K562 (cell line): ENCODE measurements at regions not wholly inside any gene's neighbourhood (a gene's known extent, or its start where the extent isn't known, plus 50 kb on each side); places are given as distances from the start of the nearest gene placed in this dataset.

Experiments used
- ATAC-seq: fragments of 200-7000 bp; cut with Tn5 transposase; 3 replicates; pipeline ENCODE4 v1.9.1; 2020; ENCODE audit warnings: moderate library complexity
- BruUV-seq: library from RNA; stranded (reverse); fragments of 400-500 nt; replicated peaks from 2 replicates; lab custom pipeline; 2021; lab: Mats Ljungman, UMichigan
- CTCF ChIA-PET: fragments of 300-600 bp; formaldehyde crosslinking; extraction: SDS; loops from one replicate; lab custom pipeline; 2021; ENCODE audit warnings: low intra/inter-chr PET ratio; lab: Yijun Ruan, JAX
- POLR2A ChIA-PET: fragments of 300-600, 350-650 bp; sonication (Branson Sonifier 250); formaldehyde crosslinking; extraction: SDS; loops from one replicate; lab custom pipeline; 2021; ENCODE audit warnings: antibody characterized with exemption, inconsistent platforms; lab: Yijun Ruan, JAX
- DNase-seq, 4 experiments: peaks; one replicate each; pipeline versions ENCODE4 v3.0.0 to v3.0.0-alpha.2; 2011 to 2018; ENCODE audit warnings: low spot score in 3 of 4, mixed read lengths in 3 of 4; ENCODE audit errors: extremely low read depth in 1 of 4
- FAIRE-seq: peaks from 2 replicates; lab custom pipeline; 2011; peaks lifted over from hg19 to GRCh38; lab: Jason Lieb, UNC
- H2AFZ ChIP-seq: 2 replicates; pipeline ENCODE4 v1.6.0; 2011; ENCODE audit warnings: low read depth, low read length, control low read depth, inconsistent platforms
- H3K27ac ChIP-seq: fragments of 200-600 bp; 3 replicates; pipeline ENCODE4 v1.8.0; 2011; ENCODE audit warnings: low read depth, mild to moderate bottlenecking, control low read depth, inconsistent platforms, low read length, moderate library complexity, mixed read lengths; ENCODE audit errors: extremely low read depth
- H3K27me3 ChIP-seq, 2 experiments: fragments of 300-600 bp in 1 of 2; 2 replicates in 1 of 2; 3 replicates in 1 of 2; pipeline versions ENCODE4 v1.6.0 to v1.8.0; 2011; ENCODE audit warnings: inconsistent platforms in 2 of 2, low read length in 2 of 2, mild to moderate bottlenecking in 1 of 2, mixed read lengths in 1 of 2, moderate library complexity in 1 of 2; ENCODE audit not compliant: control insufficient read depth in 2 of 2, insufficient read depth in 2 of 2
- H3K36me3 ChIP-seq: fragments of 300-600 bp; 3 replicates; pipeline ENCODE4 v1.8.0; 2011; ENCODE audit warnings: mild to moderate bottlenecking, low read length, inconsistent platforms; ENCODE audit not compliant: control insufficient read depth, insufficient read depth
- H3K4me1 ChIP-seq, 2 experiments: fragments of 200-600 bp in 1 of 2; replicated peaks in 1 of 2; 2 replicates in 1 of 2; 3 replicates in 1 of 2; pipeline versions ENCODE4 v1.5.1 to v1.8.0; 2011; ENCODE audit warnings: inconsistent platforms in 2 of 2, low read length in 2 of 2, mild to moderate bottlenecking in 1 of 2, mixed read lengths in 1 of 2, moderate library complexity in 1 of 2; ENCODE audit not compliant: control insufficient read depth in 2 of 2, insufficient read depth in 2 of 2
- H3K4me2 ChIP-seq: 2 replicates; pipeline ENCODE4 v1.6.1; 2011; ENCODE audit warnings: low read length, control low read depth, inconsistent platforms, mixed read lengths; ENCODE audit not compliant: insufficient read depth
- H3K4me3 ChIP-seq: fragments of 200-600 bp; sonication (generic), shearing (Covaris generic); 2 replicates; pipeline ENCODE4 v1.5.1; 2016; ENCODE audit warnings: control low read depth, inconsistent platforms
- H3K79me2 ChIP-seq: fragments of 200-600 bp; 3 replicates; pipeline ENCODE4 v1.8.0; 2011; ENCODE audit warnings: low read length, inconsistent platforms; ENCODE audit not compliant: control insufficient read depth, insufficient read depth
- H3K9ac ChIP-seq, 2 experiments: 2 replicates each; pipeline versions ENCODE4 v1.6.0 to v1.6.1; 2011; ENCODE audit warnings: low read depth in 2 of 2, low read length in 2 of 2, control low read depth in 1 of 2, inconsistent platforms in 1 of 2, mild to moderate bottlenecking in 1 of 2, mixed read lengths in 1 of 2; ENCODE audit not compliant: insufficient read depth in 1 of 2
- H3K9me1 ChIP-seq: one replicate; pipeline ENCODE4 v1.6.0; 2011; ENCODE audit warnings: inconsistent platforms, mild to moderate bottlenecking, low read length, moderate library complexity; ENCODE audit not compliant: control insufficient read depth, insufficient read depth
- H3K9me3 ChIP-seq: replicated peaks from 2 replicates; pipeline ENCODE4 v1.5.1; 2011; ENCODE audit warnings: low read depth, low read length, inconsistent platforms; ENCODE audit not compliant: control insufficient read depth, insufficient read depth
- H4K20me1 ChIP-seq: replicated peaks from 2 replicates; pipeline ENCODE4 v1.6.1; 2011; ENCODE audit warnings: low read length, inconsistent platforms, mixed read lengths; ENCODE audit not compliant: control insufficient read depth, insufficient read depth
- ELF2 ChIP-seq: fragments of 250-450 bp; sonication (Bioruptor Pico); IDR thresholded peaks from 2 replicates; pipeline ENCODE4 v1.5.0; 2021; ENCODE audit warnings: mild to moderate bottlenecking
- KAT7 ChIP-seq: sonication (generic); formaldehyde crosslinking; IDR thresholded peaks from 2 replicates; pipeline ENCODE4 v1.8.0; 2022; ENCODE audit warnings: missing genetic modification reagents, mild to moderate bottlenecking, borderline replicate concordance
- KAT8 ChIP-seq: fragments of 450-650 bp; IDR thresholded peaks from 2 replicates; pipeline ENCODE4 v1.6.1; 2016; ENCODE audit warnings: low read depth, mild to moderate bottlenecking
- MEIS2 ChIP-seq: fragments of 450-650 bp; IDR thresholded peaks from 2 replicates; pipeline ENCODE4 v1.6.1; 2014; ENCODE audit warnings: mild to moderate bottlenecking; ENCODE audit not compliant: partially characterized antibody
- RAD21 ChIP-seq, 2 experiments: fragments of 250-450 bp in 1 of 2; fragments of 450-650 bp in 1 of 2; sonication (Bioruptor Pico) in 1 of 2; formaldehyde crosslinking in 1 of 2; IDR thresholded peaks in 1 of 2; conservative IDR thresholded peaks in 1 of 2; 2 replicates each; pipeline versions ENCODE4 v1.4.0 to v1.8.0; 2020 to 2022; ENCODE audit warnings: mild to moderate bottlenecking in 2 of 2, moderate library complexity in 1 of 2
- TAF1 ChIP-seq: IDR thresholded peaks from 2 replicates; pipeline ENCODE4 v1.6.1; 2011; ENCODE audit warnings: mild to moderate bottlenecking, low read length, moderate library complexity; ENCODE audit not compliant: insufficient read depth, control insufficient read depth, severe bottlenecking; ENCODE audit errors: extremely low read depth
- TEAD4 ChIP-seq, 2 experiments: sonication (generic) in 1 of 2; formaldehyde crosslinking in 1 of 2; IDR thresholded peaks; 2 replicates each; pipeline versions ENCODE4 v1.6.1 to v1.8.0; 2012 to 2022; ENCODE audit warnings: borderline replicate concordance in 1 of 2, inconsistent platforms in 1 of 2, low read length in 1 of 2, mild to moderate bottlenecking in 1 of 2, missing genetic modification reagents in 1 of 2
- ZNF316 ChIP-seq: fragments of 450-650 bp; IDR thresholded peaks from 2 replicates; pipeline ENCODE4 v1.6.1; 2016
- ZNF318 ChIP-seq, 2 experiments: fragments of 450-650 bp; IDR thresholded peaks; 2 replicates each; pipeline ENCODE4 v1.6.1; 2016; ENCODE audit warnings: mild to moderate bottlenecking in 2 of 2, borderline replicate concordance in 1 of 2, low read depth in 1 of 2, moderate library complexity in 1 of 2
- WGBS: fragments of 100-300 bp; shearing (Covaris generic); methylation state at CpG from one replicate; pipeline ENCODE4 v1.1.6; 2016; ENCODE audit warnings: low coverage, mixed read lengths; ENCODE audit not compliant: insufficient coverage; ENCODE audit errors: missing lambda C conversion rate; 5-methylcytosine and 5-hydroxymethylcytosine counted together
- in situ Hi-C: fragments of 300-500 bp; cut with MboI; formaldehyde crosslinking; loops from 4 replicates; pipeline ENCODE4 v1.15.0; 2018; ENCODE audit warnings: inconsistent platforms, mixed read lengths
- intact Hi-C: fragments of 100-400 bp; cut with micrococcal nuclease; formaldehyde crosslinking; loops from 2 replicates; pipeline ENCODE4 v1.14.2; 2022
- TF ChIP-seq, protein P1 (sequence below): fragments of 250-450 bp; sonication (Bioruptor Pico); IDR thresholded peaks from 2 replicates; pipeline ENCODE4 v1.5.1; 2021; ENCODE audit warnings: mild to moderate bottlenecking
- TF ChIP-seq, protein P2 (sequence below), 3 experiments: fragments of 200-800 bp in 1 of 3; sonication (Bioruptor generic) in 1 of 3; sonication (generic) in 1 of 3; formaldehyde crosslinking in 1 of 3; IDR thresholded peaks; 2 replicates each; pipeline versions ENCODE4 v1.6.1 to v1.8.0; 2016 to 2022; ENCODE audit warnings: mild to moderate bottlenecking in 2 of 3, missing compliant biosample characterization in 2 of 3, missing genetic modification characterization in 2 of 3, missing genetic modification reagents in 1 of 3

DNA sequence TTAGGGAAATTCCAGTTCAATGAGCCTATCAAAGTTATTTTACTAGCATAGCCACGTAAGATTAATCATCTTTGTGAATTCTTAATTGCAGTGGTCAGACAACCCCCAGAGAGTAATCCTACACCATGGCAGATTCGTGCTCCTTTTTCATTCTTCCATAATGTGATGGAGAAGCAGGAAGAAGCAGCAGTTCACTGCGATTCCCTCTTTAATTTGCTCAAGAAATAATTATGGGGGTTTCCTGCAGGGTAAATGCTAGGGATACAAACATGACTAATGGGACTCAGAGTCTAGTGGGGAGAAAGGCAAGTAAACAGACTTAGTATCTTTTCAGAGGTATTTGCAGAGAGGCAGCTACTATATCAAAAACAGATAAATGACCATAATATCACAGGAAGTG is 175.8 kb upstream of the HNRNPA3 start:
- H3K27me3 ChIP-seq = peaks cover 4 to 7% of the 10 kb centered on the region in 2 experiments
- H4K20me1 ChIP-seq = no peaks in the 10 kb centered on the region
- no peak overlapping the region for H3K27ac ChIP-seq
- H3K9me1 ChIP-seq = no peaks in the 10 kb centered on the region
- intact Hi-C loops = no loop called here
- no peak overlapping the region for H3K4me3 ChIP-seq
- BruUV-seq = no TSS peak
- DNase-seq = no peak
- POLR2A ChIA-PET = interaction anchor here (0.6 to 0.9 kb wide), 4 partner anchors 9 to 100 kb away, joined by 3 read pairs; no protein-coding TSS in a partner anchor
- no peak overlapping the region for H2AFZ ChIP-seq
- no peaks in the 10 kb centered on the region for H3K79me2 ChIP-seq
- no peaks in the 10 kb centered on the region for H3K9me3 ChIP-seq
- H3K4me1 ChIP-seq = no peaks in the 10 kb centered on the region
- no peaks in the 10 kb centered on the region for H3K36me3 ChIP-seq
- FAIRE-seq = no peak
- CTCF ChIA-PET = no interaction called here
- no peak overlapping the region for H3K9ac ChIP-seq
- H3K4me2 ChIP-seq = no peak overlapping the region
- no peak for ATAC-seq
- in situ Hi-C loops = no loop called here
- WGBS = 0% methylated on average over 3 of the region's 3 CpGs
- TF ChIP-seq ZNF316 (no peak), ZNF318 (IDR thresholded peaks at IDR 0.05; ENCODE audit: borderline replicate concordance in 1 of 2, low read depth in 1 of 2) (no peak), KAT7 (CRISPR knock-in tag) (no peak), KAT8 (no peak), TEAD4 (IDR thresholded peaks at IDR 0.05; ENCODE audit: low read length) (no peak), TEAD4 (CRISPR knock-in tag; IDR thresholded peaks at IDR 0.05; ENCODE audit: borderline replicate concordance) (no peak), TAF1 (no peak), RAD21 (CRISPR knock-in tag; conservative IDR thresholded peaks at IDR 0.05 in 1 of 2, IDR thresholded peaks at IDR 0.05 in 1 of 2) (no peak), ELF2 (CRISPR knock-in tag) (no peak), MEIS2 (no peak)
- TF ChIP-seq, protein P1, sequence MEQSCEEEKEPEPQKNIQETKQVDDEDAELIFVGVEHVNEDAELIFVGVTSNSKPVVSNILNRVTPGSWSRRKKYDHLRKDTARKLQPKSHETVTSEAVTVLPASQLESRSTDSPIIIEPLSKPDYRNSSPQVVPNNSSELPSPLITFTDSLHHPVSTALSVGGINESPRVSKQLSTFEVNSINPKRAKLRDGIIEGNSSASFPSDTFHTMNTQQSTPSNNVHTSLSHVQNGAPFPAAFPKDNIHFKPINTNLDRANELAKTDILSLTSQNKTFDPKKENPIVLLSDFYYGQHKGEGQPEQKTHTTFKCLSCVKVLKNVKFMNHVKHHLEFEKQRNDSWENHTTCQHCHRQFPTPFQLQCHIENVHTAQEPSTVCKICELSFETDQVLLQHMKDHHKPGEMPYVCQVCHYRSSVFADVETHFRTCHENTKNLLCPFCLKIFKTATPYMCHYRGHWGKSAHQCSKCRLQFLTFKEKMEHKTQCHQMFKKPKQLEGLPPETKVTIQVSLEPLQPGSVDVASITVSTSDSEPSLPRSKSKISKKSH (CRISPR knock-in tag) = no peak
- TF ChIP-seq, protein P2, sequence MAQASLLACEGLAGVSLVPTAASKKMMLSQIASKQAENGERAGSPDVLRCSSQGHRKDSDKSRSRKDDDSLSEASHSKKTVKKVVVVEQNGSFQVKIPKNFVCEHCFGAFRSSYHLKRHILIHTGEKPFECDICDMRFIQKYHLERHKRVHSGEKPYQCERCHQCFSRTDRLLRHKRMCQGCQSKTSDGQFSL (CRISPR knock-in tag; IDR thresholded peaks at IDR 0.05) = no peak
- TF ChIP-seq, protein P2 (tag; IDR thresholded peaks at IDR 0.05) = no peak
